ENCODE measurements at regions not wholly inside any gene's neighbourhood (a gene's known extent, or its start where the extent isn't known, plus 50 kb on each side); places are given as distances from the start of the nearest gene placed in this dataset.

GRCh38 chr10:33979195-33979594, 644.7 kb upstream of the NRP1 start:
- TF ChIP-seq POLR2AphosphoS5 (IDR thresholded peaks at IDR 0.05; ENCODE audit: low read depth, low read length) (no peak), REST (IDR thresholded peaks at IDR 0.05; ENCODE audit: insufficient read depth in 1 of 2, low read depth in 2 of 2, low read length in 2 of 2) (no peak), SIN3A (IDR thresholded peaks at IDR 0.05; ENCODE audit: borderline replicate concordance, insufficient read depth, low read length) (no peak), FOXP2 (optimal IDR thresholded peaks at IDR 0.05; ENCODE audit: borderline replicate concordance, extremely low read depth, extremely low read length, insufficient read depth) (no peak), TAF1 (IDR thresholded peaks at IDR 0.05; ENCODE audit: borderline replicate concordance, insufficient read depth, low read length) (no peak)

- no peak for TF ChIP-seq FOXP2 (optimal IDR thresholded peaks at IDR 0.05; ENCODE audit: borderline replicate concordance, extremely low read depth, extremely low read length, insufficient read depth)
- no peak for TF ChIP-seq POLR2AphosphoS5 (IDR thresholded peaks at IDR 0.05; ENCODE audit: low read depth, low read length)
Measured at GRCh38 chr10:33975481-33975880, 641.0 kb upstream of the NRP1 start.

- TF ChIP-seq REST (IDR thresholded peaks at IDR 0.05; ENCODE audit: insufficient read depth in 1 of 2, low read depth in 2 of 2, low read length in 2 of 2) (no peak), TAF1 (IDR thresholded peaks at IDR 0.05; ENCODE audit: borderline replicate concordance, insufficient read depth, low read length) (no peak)
Measured at GRCh38 chr10:33974976-33975478, 640.6 kb upstream of the NRP1 start.

GRCh38 chr10:33968983-33969382, 634.5 kb upstream of the NRP1 start:
- no peak for TF ChIP-seq POLR2AphosphoS5 (IDR thresholded peaks at IDR 0.05; ENCODE audit: low read depth, low read length)
- TF ChIP-seq SIN3A (IDR thresholded peaks at IDR 0.05; ENCODE audit: borderline replicate concordance, insufficient read depth, low read length) = no peak
- no peak for TF ChIP-seq FOXP2 (optimal IDR thresholded peaks at IDR 0.05; ENCODE audit: borderline replicate concordance, extremely low read depth, extremely low read length, insufficient read depth)
- TF ChIP-seq REST (IDR thresholded peaks at IDR 0.05; ENCODE audit: insufficient read depth in 1 of 2, low read depth in 2 of 2, low read length in 2 of 2) = no peak
- no peak for TF ChIP-seq TAF1 (IDR thresholded peaks at IDR 0.05; ENCODE audit: borderline replicate concordance, insufficient read depth, low read length)

GRCh38 chr10:33967606-33968120, 633.2 kb upstream of the NRP1 start:
- TF ChIP-seq FOXP2 (optimal IDR thresholded peaks at IDR 0.05; ENCODE audit: borderline replicate concordance, extremely low read depth, extremely low read length, insufficient read depth) = no peak
- no peak for TF ChIP-seq TAF1 (IDR thresholded peaks at IDR 0.05; ENCODE audit: borderline replicate concordance, insufficient read depth, low read length)
- TF ChIP-seq SIN3A (IDR thresholded peaks at IDR 0.05; ENCODE audit: borderline replicate concordance, insufficient read depth, low read length) = no peak
- TF ChIP-seq REST (IDR thresholded peaks at IDR 0.05; ENCODE audit: insufficient read depth in 1 of 2, low read depth in 2 of 2, low read length in 2 of 2) = no peak
- no peak for TF ChIP-seq POLR2AphosphoS5 (IDR thresholded peaks at IDR 0.05; ENCODE audit: low read depth, low read length)

Data from PFSK-1 (cell line).